Neural progenitor cell (in vitro differentiated cells): ENCODE measurements at regions not wholly inside any gene's neighbourhood (a gene's known extent, or its start where the extent isn't known, plus 50 kb on each side); places are given as distances from the start of the nearest gene placed in this dataset.
"Not testable (repeated sequence)": the region's sequence is repeated elsewhere in the genome, so short reads cannot be mapped to it uniquely, and the experiment has no call there.

ENCODE experiments used
- EZH2phosphoT487 ChIP-seq: fragments of 200-600 bp; sonication (generic); IDR thresholded peaks from 2 replicates; pipeline ENCODE4 v1.6.1; 2017; ENCODE audit warnings: antibody characterized with exemption
- TF ChIP-seq, protein P1 (sequence below): fragments of 200-600 bp; sonication (generic); IDR thresholded peaks from 2 replicates; pipeline ENCODE4 v1.5.1; 2017; ENCODE audit warnings: antibody characterized with exemption, mild to moderate bottlenecking

DNA sequence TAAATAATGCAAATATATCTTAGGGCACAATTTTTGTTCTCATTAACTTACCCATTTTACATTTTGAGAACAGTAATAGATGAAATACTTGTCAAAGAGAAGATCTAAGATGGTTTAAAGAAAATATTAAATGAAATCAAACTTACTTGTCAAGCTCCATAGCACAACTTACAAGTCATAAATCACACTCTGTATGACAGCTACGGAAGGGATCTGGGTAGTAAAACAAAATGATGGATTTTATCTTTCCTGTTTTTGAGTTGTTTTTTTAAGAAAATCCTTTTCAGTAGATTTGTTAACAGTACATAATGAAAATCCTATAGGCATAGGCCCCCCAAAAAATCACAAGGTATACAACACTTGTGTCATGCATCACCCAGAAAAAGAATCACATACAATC, 84.4 kb upstream of the ANTXRL start:
- TF ChIP-seq, protein P1, sequence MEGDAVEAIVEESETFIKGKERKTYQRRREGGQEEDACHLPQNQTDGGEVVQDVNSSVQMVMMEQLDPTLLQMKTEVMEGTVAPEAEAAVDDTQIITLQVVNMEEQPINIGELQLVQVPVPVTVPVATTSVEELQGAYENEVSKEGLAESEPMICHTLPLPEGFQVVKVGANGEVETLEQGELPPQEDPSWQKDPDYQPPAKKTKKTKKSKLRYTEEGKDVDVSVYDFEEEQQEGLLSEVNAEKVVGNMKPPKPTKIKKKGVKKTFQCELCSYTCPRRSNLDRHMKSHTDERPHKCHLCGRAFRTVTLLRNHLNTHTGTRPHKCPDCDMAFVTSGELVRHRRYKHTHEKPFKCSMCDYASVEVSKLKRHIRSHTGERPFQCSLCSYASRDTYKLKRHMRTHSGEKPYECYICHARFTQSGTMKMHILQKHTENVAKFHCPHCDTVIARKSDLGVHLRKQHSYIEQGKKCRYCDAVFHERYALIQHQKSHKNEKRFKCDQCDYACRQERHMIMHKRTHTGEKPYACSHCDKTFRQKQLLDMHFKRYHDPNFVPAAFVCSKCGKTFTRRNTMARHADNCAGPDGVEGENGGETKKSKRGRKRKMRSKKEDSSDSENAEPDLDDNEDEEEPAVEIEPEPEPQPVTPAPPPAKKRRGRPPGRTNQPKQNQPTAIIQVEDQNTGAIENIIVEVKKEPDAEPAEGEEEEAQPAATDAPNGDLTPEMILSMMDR, result not testable (repeated sequence)
- TF ChIP-seq EZH2phosphoT487, result not testable (repeated sequence)
